Small intestine (tissue), 7 donors: ENCODE measurements at regions not wholly inside any gene's neighbourhood (a gene's known extent, or its start where the extent isn't known, plus 50 kb on each side); places are given as distances from the start of the nearest gene placed in this dataset.

Experiments
- DNase-seq, 2 donors: peaks; one replicate each; pipeline versions ENCODE4 v3.0.0 to v3.0.0-alpha.2; 2013
- FAIRE-seq: peaks from 2 replicates; lab custom pipeline; 2012; peaks lifted over from hg19 to GRCh38; lab: Jason Lieb, UNC
- H3K27ac ChIP-seq, 3 donors: one replicate each; pipeline ENCODE4 v1.5.1; 2013; ENCODE audit warnings: low read length in 2 of 3, mild to moderate bottlenecking in 2 of 3, control low read depth in 1 of 3, inconsistent platforms in 1 of 3, low read depth in 1 of 3, moderate library complexity in 1 of 3
- H3K27me3 ChIP-seq, 3 donors: one replicate each; pipeline ENCODE4 v1.6.1; 2013; ENCODE audit warnings: low read length in 3 of 3, inconsistent platforms in 1 of 3; ENCODE audit not compliant: control insufficient read depth in 3 of 3, insufficient read depth in 3 of 3
- H3K36me3 ChIP-seq, 3 donors: one replicate each; pipeline ENCODE4 v1.6.1; 2013; ENCODE audit warnings: low read length in 3 of 3, inconsistent platforms in 1 of 3, low read depth in 1 of 3, mild to moderate bottlenecking in 1 of 3, moderate library complexity in 1 of 3; ENCODE audit not compliant: control insufficient read depth in 3 of 3, insufficient read depth in 2 of 3
- H3K4me1 ChIP-seq, 3 donors: one replicate each; pipeline ENCODE4 v1.6.1; 2013; ENCODE audit warnings: low read length in 2 of 3, inconsistent platforms in 1 of 3, low read depth in 1 of 3, mild to moderate bottlenecking in 1 of 3, moderate library complexity in 1 of 3; ENCODE audit not compliant: control insufficient read depth in 3 of 3, insufficient read depth in 2 of 3
- H3K4me3 ChIP-seq, 3 donors: one replicate each; pipeline ENCODE4 v1.5.1; 2013; ENCODE audit warnings: low read length in 3 of 3, control low read depth in 1 of 3, inconsistent platforms in 1 of 3, low read depth in 1 of 3, mild to moderate bottlenecking in 1 of 3, moderate library complexity in 1 of 3
- H3K9me3 ChIP-seq, 2 donors: one replicate each; pipeline ENCODE4 v1.6.1; 2013; ENCODE audit warnings: low read depth in 1 of 2, low read length in 1 of 2; ENCODE audit not compliant: control insufficient read depth in 2 of 2, insufficient read depth in 1 of 2
- WGBS, 3 donors: extraction: QIAGEN DNeasy Blood & Tissue Kit; methylation state at CpG; one replicate each; pipeline ENCODE4 v1.1.7; 2013; 5-methylcytosine and 5-hydroxymethylcytosine counted together
- donor health status: healthy with polysubstance abuse.
- donor health status: control.
- donor health status: control.
- donor health status: Bipolar disorder and iron deficiency.
- donor health status: healthy.

GRCh38 chr4:106700321-106700720, 331.7 kb upstream of the GIMD1 start:
- H3K36me3 ChIP-seq, result no peaks in the 10 kb centered on the region
- WGBS, 3 donors, result 67 to 81% (median 72%) methylated on average over 2 of the region's 2 CpGs
- no peak overlapping the region for H3K27ac ChIP-seq
- no peak overlapping the region for H3K4me3 ChIP-seq
- H3K4me1 ChIP-seq, result no peaks in the 10 kb centered on the region
- no peaks in the 10 kb centered on the region for H3K9me3 ChIP-seq
- H3K27me3 ChIP-seq, result no peaks in the 10 kb centered on the region
- DNase-seq (no peak), FAIRE-seq (no peak)

GRCh38 chr4:106698621-106699195, 330.1 kb upstream of the GIMD1 start:
- Histone ChIP-seq H3K4me1 (no peaks in the 10 kb centered on the region), H3K4me3 (no peak overlapping the region), H3K27me3 (no peaks in the 10 kb centered on the region), H3K27ac (no peak overlapping the region), H3K9me3 (no peaks in the 10 kb centered on the region), H3K36me3 (no peaks in the 10 kb centered on the region)
- FAIRE-seq, result no peak
- 46 to 61% (median 51%) methylated on average over 1 of the region's 1 CpG for WGBS, 3 donors
- DNase-seq, result no peak

GRCh38 chr4:106695501-106696262, 327.1 kb upstream of the GIMD1 start:
- 77 to 86% (median 78%) methylated on average over 4 of the region's 4 CpGs for WGBS, 3 donors
- DNase-seq (no peak), FAIRE-seq (no peak)
- no peak overlapping the region for H3K4me3 ChIP-seq
- no peaks in the 10 kb centered on the region for H3K4me1 ChIP-seq
- no peaks in the 10 kb centered on the region for H3K27me3 ChIP-seq
- H3K36me3 ChIP-seq, result no peaks in the 10 kb centered on the region
- no peaks in the 10 kb centered on the region for H3K9me3 ChIP-seq
- H3K27ac ChIP-seq, result no peak overlapping the region

- H3K4me1 ChIP-seq, result no peaks in the 10 kb centered on the region
- 58 to 71% (median 63%) methylated on average over 2 of the region's 2 CpGs for WGBS, 3 donors
- FAIRE-seq, result no peak
- DNase-seq, result no peak
- no peaks in the 10 kb centered on the region for H3K27me3 ChIP-seq
- no peak overlapping the region for H3K4me3 ChIP-seq
- H3K9me3 ChIP-seq, result no peaks in the 10 kb centered on the region
- H3K27ac ChIP-seq, result no peak overlapping the region
- no peaks in the 10 kb centered on the region for H3K36me3 ChIP-seq
Observed at GRCh38 chr4:106694232-106694631, 325.7 kb upstream of the GIMD1 start.

- H3K4me1 ChIP-seq, result no peaks in the 10 kb centered on the region
- no peak overlapping the region for H3K4me3 ChIP-seq
- no peak overlapping the region for H3K27ac ChIP-seq
- no peaks in the 10 kb centered on the region for H3K36me3 ChIP-seq
- FAIRE-seq (no peak), DNase-seq (no peak)
- H3K9me3 ChIP-seq, result no peaks in the 10 kb centered on the region
- no peaks in the 10 kb centered on the region for H3K27me3 ChIP-seq
- WGBS, 3 donors, result 7 to 18% (median 13%) methylated on average over 2 of the region's 2 CpGs
Observed at GRCh38 chr4:106691749-106692148, 323.2 kb upstream of the GIMD1 start.

GRCh38 chr4:106690487-106690886, 321.9 kb upstream of the GIMD1 start:
- H3K36me3 ChIP-seq, result no peaks in the 10 kb centered on the region
- WGBS, 3 donors, result 18 to 24% (median 20%) methylated on average over 4 of the region's 4 CpGs
- H3K4me1 ChIP-seq, result no peaks in the 10 kb centered on the region
- no peak overlapping the region for H3K27ac ChIP-seq
- no peak overlapping the region for H3K4me3 ChIP-seq
- no peaks in the 10 kb centered on the region for H3K9me3 ChIP-seq
- H3K27me3 ChIP-seq, result no peaks in the 10 kb centered on the region
- FAIRE-seq (no peak), DNase-seq (no peak)

GRCh38 chr4:106687026-106687425, 318.4 kb upstream of the GIMD1 start:
- Histone ChIP-seq H3K9me3 (no peaks in the 10 kb centered on the region), H3K4me3 (no peak overlapping the region), H3K36me3 (no peaks in the 10 kb centered on the region), H3K27me3 (no peaks in the 10 kb centered on the region), H3K4me1 (no peaks in the 10 kb centered on the region), H3K27ac (no peak overlapping the region)
- DNase-seq (no peak), FAIRE-seq (no peak)

GRCh38 chr4:106681381-106681921, 312.9 kb upstream of the GIMD1 start:
- peaks cover 0 to 3% of the 10 kb centered on the region in 2 donors for H3K9me3 ChIP-seq
- DNase-seq, result no peak

More at GRCh38 chr4:106681381-106681921, 312.9 kb upstream of the GIMD1 start:
- Histone ChIP-seq H3K36me3 (no peaks in the 10 kb centered on the region), H3K27ac (no peak overlapping the region), H3K4me3 (no peak overlapping the region), H3K4me1 (no peaks in the 10 kb centered on the region), H3K27me3 (no peaks in the 10 kb centered on the region)
- no peak for FAIRE-seq
- WGBS, 3 donors, result 85 to 87% (median 86%) methylated on average over 18 to 24 of the region's 24 CpGs
